HG03469 (cell line): ENCODE measurements at regions not wholly inside any gene's neighbourhood (a gene's known extent, or its start where the extent isn't known, plus 50 kb on each side); places are given as distances from the start of the nearest gene placed in this dataset.

Experiments
- ATAC-seq: cut with Tn5 transposase; IDR thresholded peaks from one replicate; pipeline ENCODE4 v1.9.1; 2021; ENCODE audit warnings: mild to moderate bottlenecking, moderate library complexity, moderate number of reproducible peaks; ENCODE audit not compliant: unreplicated experiment

DNA sequence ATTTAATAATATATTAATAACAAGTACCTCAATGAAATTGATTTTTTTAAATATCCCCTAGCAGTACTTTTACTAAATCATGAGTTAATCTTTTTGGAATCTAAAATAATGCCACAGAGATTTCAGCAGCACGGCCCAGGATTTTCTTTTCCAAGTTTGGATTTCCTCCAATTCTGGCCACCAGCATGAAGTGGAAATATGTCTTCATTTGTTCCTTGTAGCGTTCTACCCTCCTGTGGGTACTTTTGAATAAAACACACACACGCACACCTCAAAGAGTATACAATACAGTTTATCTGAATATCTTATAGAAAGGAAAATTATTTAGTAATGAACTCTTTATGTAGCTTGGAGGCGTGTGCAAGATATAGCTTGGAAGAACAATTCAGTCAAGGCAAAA, 125.1 kb upstream of the STT3B start:
- ATAC-seq = no peak

DNA sequence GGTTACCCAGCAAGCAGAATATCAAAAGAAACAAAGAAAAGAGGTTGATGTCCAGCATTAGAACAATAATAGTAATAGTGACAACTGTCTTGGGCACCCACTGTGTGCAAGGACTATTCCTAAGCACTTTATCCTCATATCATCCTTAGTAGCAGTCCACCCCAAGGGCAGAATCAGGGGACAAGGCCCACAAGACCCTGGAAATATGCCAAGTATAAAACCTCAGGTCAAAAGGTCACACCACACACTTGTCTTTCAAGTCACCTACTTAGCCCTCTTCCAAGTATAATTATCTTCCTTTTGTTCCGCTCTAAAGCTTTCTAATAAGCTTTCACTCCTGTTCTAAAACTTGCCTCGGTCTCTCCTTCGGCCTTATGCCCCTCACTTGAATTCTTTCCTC, 124.0 kb upstream of the STT3B start:
- no peak for ATAC-seq

GRCh38 chr3:31409389-31409788, 123.3 kb upstream of the STT3B start:
- ATAC-seq = no peak

- ATAC-seq = no peak
Measured at GRCh38 chr3:31409866-31410265, 122.9 kb upstream of the STT3B start.

GRCh38 chr3:31410411-31410810, 122.3 kb upstream of the STT3B start:
- no peak for ATAC-seq

- ATAC-seq = no peak
Measured at GRCh38 chr3:31412832-31413231, 119.9 kb upstream of the STT3B start.

DNA sequence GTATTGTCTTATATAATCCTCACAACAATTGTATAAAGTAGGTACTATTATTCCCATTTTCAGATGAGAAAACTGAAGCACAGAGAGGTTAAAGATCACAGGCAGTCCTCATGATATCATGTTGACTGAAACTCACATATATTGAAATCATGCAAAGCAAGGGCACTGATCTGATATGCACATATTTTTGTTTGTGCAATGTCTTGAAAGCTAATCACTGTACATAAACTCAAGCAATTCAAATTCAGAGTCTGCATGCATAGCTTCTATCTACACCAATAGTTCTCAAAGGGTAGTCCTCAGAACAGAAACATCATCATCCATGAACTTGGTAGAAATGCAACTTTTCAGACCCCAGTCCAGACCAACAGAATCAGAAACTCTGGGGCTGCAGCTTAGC, 119.2 kb upstream of the STT3B start:
- no peak for ATAC-seq

- ATAC-seq = no peak
Measured at GRCh38 chr3:31416980-31417379, 115.7 kb upstream of the STT3B start.

- ATAC-seq = no peak
Measured at GRCh38 chr3:31417486-31417885, 115.2 kb upstream of the STT3B start.

DNA sequence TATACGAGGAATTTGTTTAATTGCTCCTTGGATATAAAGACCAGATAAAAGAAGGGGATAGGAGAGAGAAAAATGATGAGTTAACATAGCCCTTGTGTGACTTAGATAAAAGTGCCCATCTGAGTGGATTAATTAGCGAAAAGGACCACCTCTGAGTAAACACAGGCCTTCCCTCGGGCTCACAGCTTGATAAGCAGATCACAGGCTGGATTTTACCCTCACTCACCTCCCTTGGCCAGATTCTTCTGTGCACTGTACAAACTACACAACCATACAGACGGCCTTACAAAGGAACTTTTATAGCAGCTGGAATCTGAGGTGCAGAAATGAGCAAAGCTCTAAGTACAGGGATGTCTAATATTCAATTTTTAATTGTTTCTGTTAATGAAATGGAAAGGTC, 112.4 kb upstream of the STT3B start:
- no peak for ATAC-seq

GRCh38 chr3:31421314-31422048, 111.2 kb upstream of the STT3B start:
- ATAC-seq = no peak

DNA sequence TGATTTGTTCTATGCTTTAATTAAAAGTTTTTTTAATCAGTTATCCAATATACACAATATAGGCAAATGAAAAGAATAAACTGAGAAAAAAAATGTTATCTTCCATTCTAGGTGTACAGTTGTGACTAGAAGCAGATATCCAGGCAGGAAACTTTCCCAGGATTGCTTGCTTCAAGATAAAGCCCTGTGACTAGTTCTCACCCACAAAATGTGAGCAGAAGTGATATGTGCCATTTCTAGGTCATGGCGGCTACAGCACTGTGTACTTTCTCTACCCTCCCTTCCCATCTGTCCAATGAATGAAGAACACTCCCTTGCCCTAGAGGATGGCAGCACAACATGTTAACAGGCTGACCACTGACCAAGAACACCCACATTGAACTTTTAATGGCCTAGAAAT, 110.5 kb upstream of the STT3B start:
- ATAC-seq = no peak

DNA sequence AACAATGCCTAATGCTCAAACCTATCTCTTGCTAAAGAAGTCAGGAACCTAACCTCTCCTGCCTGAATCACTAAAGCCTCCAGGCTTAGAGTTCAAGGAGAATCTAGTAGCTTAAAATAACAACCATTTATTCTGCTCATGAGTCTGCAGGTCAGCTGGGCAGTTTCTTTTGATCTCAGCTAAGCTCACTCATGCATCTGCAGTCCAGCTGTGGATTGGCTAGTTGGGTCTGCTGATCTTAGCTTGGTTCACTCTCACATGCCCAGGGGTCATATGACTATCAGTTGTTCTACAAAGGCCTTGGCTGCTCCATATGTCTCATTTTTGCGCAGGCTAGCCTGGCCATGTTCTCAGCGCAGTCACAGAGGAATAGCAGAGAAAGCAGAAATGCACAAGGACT, 109.2 kb upstream of the STT3B start:
- no peak for ATAC-seq

- no peak for ATAC-seq
Measured at GRCh38 chr3:31425401-31425800, 107.3 kb upstream of the STT3B start.

- no peak for ATAC-seq
Measured at GRCh38 chr3:31427623-31428022, 105.1 kb upstream of the STT3B start.

- ATAC-seq = no peak
Measured at GRCh38 chr3:31431321-31431720, 101.4 kb upstream of the STT3B start.

GRCh38 chr3:31432897-31433678, 99.6 kb upstream of the STT3B start:
- no peak for ATAC-seq

DNA sequence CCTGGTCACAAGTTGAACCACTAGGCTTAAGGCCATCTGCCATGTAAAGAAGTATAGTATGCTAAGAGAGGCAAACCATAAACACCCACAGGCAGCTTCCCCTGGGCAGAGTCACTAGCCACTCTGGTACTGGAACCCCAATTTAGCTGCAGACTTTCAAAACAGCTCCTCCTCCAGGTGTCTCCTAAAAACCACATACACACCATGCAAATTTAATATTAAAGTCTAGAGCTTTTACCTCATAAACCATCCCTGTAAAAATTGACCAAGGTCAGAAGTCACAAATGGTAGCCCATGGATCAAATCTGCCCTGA, 99.1 kb upstream of the STT3B start:
- peak; percentile 65 for ATAC-seq

- no peak for ATAC-seq
Measured at GRCh38 chr3:31434819-31435218, 97.9 kb upstream of the STT3B start.

- ATAC-seq = no peak
Measured at GRCh38 chr3:31436830-31437229, 95.9 kb upstream of the STT3B start.

GRCh38 chr3:31438742-31439141, 94.0 kb upstream of the STT3B start:
- no peak for ATAC-seq

- no peak for ATAC-seq
Measured at GRCh38 chr3:31439890-31440750, 92.6 kb upstream of the STT3B start.
